Uterus (tissue), 3 donors: ENCODE measurements at regions not wholly inside any gene's neighbourhood (a gene's known extent, or its start where the extent isn't known, plus 50 kb on each side); places are given as distances from the start of the nearest gene placed in this dataset.
"Not testable (repeated sequence)": the region's sequence is repeated elsewhere in the genome, so short reads cannot be mapped to it uniquely, and the experiment has no call there.

ENCODE experiments used
- DNase-seq, 2 donors: peaks; one replicate each; pipeline ENCODE4 v3.0.0-alpha.2; 2019 to 2020
- H3K27ac ChIP-seq, 2 donors: fragments of 200-600 bp; sonication (generic); 1 replicate in 1 of 2; 2 replicates in 1 of 2; pipeline ENCODE4 v1.5.1; 2016 to 2018
- H3K27me3 ChIP-seq, 2 donors: fragments of 200-600 bp; sonication (generic); one replicate each; pipeline ENCODE4 v1.5.1; 2018 to 2019; ENCODE audit warnings: control low read depth in 1 of 2
- H3K36me3 ChIP-seq, 2 donors: fragments of 200-600 bp; sonication (generic); one replicate each; pipeline ENCODE4 v1.5.1; 2019; ENCODE audit warnings: control low read depth in 1 of 2
- H3K4me1 ChIP-seq, 2 donors: fragments of 200-600 bp; sonication (generic); one replicate each; pipeline ENCODE4 v1.5.1; 2018 to 2019; ENCODE audit warnings: control low read depth in 1 of 2
- H3K4me3 ChIP-seq, 2 donors: fragments of 200-600 bp; sonication (generic); 1 replicate in 1 of 2; 2 replicates in 1 of 2; pipeline ENCODE4 v1.5.1; 2018 to 2019; ENCODE audit warnings: mild to moderate bottlenecking in 1 of 2
- H3K9me3 ChIP-seq, 2 donors: fragments of 200-600 bp; sonication (generic); one replicate each; pipeline ENCODE4 v1.5.1; 2019; ENCODE audit warnings: control low read depth in 1 of 2
- POLR2A ChIP-seq, 2 donors: fragments of 450-650 bp; IDR thresholded peaks; one replicate each; pipeline ENCODE4 v1.6.1; 2016; ENCODE audit warnings: antibody characterized with exemption in 2 of 2, mild to moderate bottlenecking in 1 of 2, moderate library complexity in 1 of 2
- intact Hi-C: fragments of 100-400 bp; cut with DNase I; formaldehyde crosslinking; loops from one replicate; pipeline ENCODE4 v1.15.1; 2023; ENCODE audit warnings: low total_unique reads
- TF ChIP-seq, protein P1 (sequence below), 4 experiments: fragments of 200-600 bp in 2 of 4; fragments of 450-650 bp in 2 of 4; sonication (generic) in 2 of 4; IDR thresholded peaks; one replicate each; pipeline ENCODE4 v1.5.1; 2016 to 2019; ENCODE audit warnings: antibody characterized with exemption in 4 of 4, mild to moderate bottlenecking in 2 of 4, moderate library complexity in 1 of 4
- donor health status: DM: yes; HTN: yes; CAD: no.

DNA sequence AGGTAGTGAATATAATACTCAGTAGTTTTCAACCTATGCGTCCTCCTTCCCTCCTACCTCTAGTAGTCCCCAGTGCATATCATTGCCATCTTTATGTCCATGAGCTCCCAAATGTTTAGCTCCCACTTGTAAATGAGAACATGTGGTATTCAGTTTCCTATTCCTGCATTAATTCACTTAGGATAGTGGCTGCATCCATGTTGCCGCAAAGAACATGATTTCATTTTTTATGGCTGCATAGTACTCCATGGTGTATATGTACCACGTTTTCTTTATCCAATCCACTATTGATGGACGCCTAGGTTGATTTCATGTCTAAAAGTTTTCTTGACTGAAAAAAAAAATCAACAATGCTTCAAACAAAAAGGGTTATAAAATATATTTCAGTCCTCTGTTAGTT, 303.4 kb upstream of the SGCG start:
- Histone ChIP-seq H3K27ac (no peak overlapping the region), H3K4me1 (no peaks in the 10 kb centered on the region), H3K36me3 (no peaks in the 10 kb centered on the region), H3K4me3 (no peak overlapping the region), H3K9me3 (no peaks in the 10 kb centered on the region), H3K27me3 (no peaks in the 10 kb centered on the region)
- no peak for DNase-seq
- TF ChIP-seq POLR2A (IDR thresholded peaks at IDR 0.05): no peak
- TF ChIP-seq, protein P1, sequence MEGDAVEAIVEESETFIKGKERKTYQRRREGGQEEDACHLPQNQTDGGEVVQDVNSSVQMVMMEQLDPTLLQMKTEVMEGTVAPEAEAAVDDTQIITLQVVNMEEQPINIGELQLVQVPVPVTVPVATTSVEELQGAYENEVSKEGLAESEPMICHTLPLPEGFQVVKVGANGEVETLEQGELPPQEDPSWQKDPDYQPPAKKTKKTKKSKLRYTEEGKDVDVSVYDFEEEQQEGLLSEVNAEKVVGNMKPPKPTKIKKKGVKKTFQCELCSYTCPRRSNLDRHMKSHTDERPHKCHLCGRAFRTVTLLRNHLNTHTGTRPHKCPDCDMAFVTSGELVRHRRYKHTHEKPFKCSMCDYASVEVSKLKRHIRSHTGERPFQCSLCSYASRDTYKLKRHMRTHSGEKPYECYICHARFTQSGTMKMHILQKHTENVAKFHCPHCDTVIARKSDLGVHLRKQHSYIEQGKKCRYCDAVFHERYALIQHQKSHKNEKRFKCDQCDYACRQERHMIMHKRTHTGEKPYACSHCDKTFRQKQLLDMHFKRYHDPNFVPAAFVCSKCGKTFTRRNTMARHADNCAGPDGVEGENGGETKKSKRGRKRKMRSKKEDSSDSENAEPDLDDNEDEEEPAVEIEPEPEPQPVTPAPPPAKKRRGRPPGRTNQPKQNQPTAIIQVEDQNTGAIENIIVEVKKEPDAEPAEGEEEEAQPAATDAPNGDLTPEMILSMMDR (IDR thresholded peaks at IDR 0.05): no peak
- intact Hi-C loops: no loop called here

DNA sequence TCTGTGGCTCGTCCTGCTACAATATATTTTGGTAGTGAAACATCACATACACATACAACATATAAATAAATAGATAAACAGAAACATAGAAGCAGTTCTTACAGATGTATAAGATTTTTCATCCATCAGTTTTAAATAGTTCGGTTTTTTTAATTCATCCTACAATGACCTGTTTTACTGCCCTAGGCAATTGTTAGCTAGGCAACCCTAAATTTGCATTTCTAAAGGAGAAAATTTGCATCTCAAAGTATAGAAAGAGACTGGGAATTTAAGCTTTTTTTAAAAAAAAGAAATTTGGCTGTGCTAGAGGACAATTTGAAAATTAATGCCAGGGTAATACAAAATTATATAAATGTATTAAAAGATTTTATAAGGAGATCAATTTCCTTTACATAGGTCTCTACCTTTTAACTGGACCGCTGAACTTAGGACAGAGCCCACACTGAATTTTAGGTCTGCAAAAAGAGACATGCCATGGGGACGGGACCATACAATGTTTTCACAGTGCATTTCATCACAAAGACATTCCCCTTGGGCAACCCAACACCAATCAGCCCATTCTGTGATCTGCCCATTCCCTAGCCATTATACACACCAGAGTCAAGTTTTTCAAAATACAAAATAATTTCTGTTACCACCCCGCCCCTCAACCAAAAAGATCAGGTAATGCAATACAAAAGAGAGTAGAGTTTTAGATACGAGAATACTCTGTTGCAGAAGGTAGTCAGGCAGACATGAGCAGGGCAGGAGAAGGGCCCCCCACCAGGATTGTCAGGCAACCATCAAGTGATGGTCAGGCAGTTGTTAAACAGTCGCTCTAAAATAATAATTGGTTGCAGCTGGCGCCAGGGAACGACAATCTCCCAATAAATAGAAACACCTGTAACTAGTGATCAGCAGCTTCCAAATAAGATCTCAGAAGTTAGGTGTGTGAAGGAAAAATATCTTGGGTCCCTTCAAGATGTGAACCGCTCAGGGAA, 299.7 kb upstream of the SGCG start:
- H3K27me3 ChIP-seq: no peaks in the 10 kb centered on the region
- H3K36me3 ChIP-seq: no peaks in the 10 kb centered on the region
- no peak overlapping the region for H3K4me3 ChIP-seq
- intact Hi-C loops: no loop called here
- no peak for TF ChIP-seq POLR2A (IDR thresholded peaks at IDR 0.05)
- TF ChIP-seq, protein P1 (IDR thresholded peaks at IDR 0.05): no peak
- H3K4me1 ChIP-seq: no peaks in the 10 kb centered on the region
- H3K27ac ChIP-seq: no peak overlapping the region
- no peak for DNase-seq
- no peaks in the 10 kb centered on the region for H3K9me3 ChIP-seq

GRCh38 chr13:22881721-22882608, 298.8 kb upstream of the SGCG start:
- H3K27ac ChIP-seq, H3K4me3 ChIP-seq, H3K36me3 ChIP-seq, H3K4me1 ChIP-seq, DNase-seq, intact Hi-C loops, H3K27me3 ChIP-seq, H3K9me3 ChIP-seq: not testable (repeated sequence)

DNA sequence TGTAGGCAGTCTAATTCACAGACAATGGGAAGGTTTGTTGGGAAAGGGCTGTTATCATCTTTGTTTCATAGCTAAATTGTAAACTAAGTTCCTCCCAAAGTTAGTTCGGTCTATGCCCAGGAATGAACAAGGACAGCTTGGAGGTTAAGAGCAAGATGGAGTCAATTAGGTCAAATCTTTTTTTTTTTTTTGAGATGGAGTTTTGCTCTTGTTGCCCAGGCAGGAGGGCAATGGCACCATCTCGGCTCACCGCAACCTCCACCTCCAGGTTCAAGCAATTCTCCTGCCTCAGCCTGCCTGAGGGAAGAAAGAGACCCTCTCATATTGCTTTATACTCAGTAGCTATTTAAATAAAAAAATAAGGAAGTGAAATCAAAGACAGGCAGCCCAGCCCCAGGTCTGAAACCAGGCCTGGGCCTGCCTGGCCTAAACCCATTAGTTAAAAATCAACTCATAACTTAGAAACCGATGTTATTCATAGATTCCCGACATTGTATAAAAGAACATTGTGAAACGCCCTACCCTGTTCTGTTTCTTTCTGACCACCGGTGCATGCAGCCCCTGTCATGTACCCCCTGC, 297.4 kb upstream of the SGCG start:
- TF ChIP-seq POLR2A (IDR thresholded peaks at IDR 0.05): no peak
- TF ChIP-seq, protein P1 (IDR thresholded peaks at IDR 0.05): no peak
- Histone ChIP-seq H3K27ac (no peak overlapping the region), H3K36me3 (no peaks in the 10 kb centered on the region), H3K4me3 (no peak overlapping the region), H3K27me3 (no peaks in the 10 kb centered on the region), H3K4me1 (no peaks in the 10 kb centered on the region), H3K9me3 (no peaks in the 10 kb centered on the region)
- intact Hi-C loops: no loop called here
- DNase-seq: no peak

DNA sequence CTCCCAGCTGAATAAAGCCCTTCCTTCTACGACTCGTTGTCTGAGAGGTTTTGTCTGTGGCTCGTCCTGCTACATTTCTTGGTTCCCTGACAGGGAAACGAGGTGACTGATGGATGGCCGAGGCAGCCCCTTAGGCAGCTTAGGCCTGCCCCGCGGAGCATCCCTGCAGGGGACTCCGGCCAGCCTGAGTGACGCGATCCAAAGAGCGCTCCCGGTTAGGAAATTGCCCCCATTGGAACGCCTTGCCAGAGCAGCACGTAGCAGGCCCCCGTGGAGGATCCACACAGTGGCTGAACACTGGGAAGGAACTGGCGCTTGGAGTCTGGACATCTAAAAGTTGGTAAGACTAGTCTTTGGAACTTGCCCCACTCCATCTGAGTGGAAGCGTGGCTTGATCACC, 296.8 kb upstream of the SGCG start:
- intact Hi-C loops: no loop called here
- Histone ChIP-seq H3K36me3 (no peaks in the 10 kb centered on the region), H3K27me3 (no peaks in the 10 kb centered on the region), H3K9me3 (no peaks in the 10 kb centered on the region), H3K4me1 (no peaks in the 10 kb centered on the region), H3K27ac (no peak overlapping the region), H3K4me3 (no peak overlapping the region)
- DNase-seq: no peak
- no peak for TF ChIP-seq POLR2A (IDR thresholded peaks at IDR 0.05)
- TF ChIP-seq, protein P1 (IDR thresholded peaks at IDR 0.05): no peak

GRCh38 chr13:22886061-22886460, 294.7 kb upstream of the SGCG start:
- intact Hi-C loops, H3K9me3 ChIP-seq, H3K27me3 ChIP-seq, DNase-seq, H3K4me3 ChIP-seq, H3K36me3 ChIP-seq, H3K4me1 ChIP-seq, H3K27ac ChIP-seq: not testable (repeated sequence)

DNA sequence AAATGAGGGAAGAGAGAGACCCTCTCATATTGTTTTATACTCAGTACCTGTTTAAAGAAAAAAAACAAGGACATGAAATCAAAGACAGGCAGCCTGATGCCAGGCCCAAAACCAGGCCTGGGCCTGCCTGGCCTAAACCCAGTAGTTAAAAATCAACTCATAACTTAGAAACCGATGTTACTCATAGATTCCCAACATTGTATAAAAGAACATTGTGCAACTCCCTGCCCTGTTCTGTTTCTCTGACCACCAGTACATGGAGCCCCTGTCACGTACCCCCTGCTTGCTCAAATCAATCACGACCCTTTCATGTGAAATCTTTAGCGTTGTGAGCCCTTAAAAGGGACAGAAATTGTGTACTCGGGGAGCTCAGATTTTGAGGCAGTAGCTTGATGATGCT, 291.4 kb upstream of the SGCG start:
- H3K9me3 ChIP-seq, H3K27me3 ChIP-seq, H3K4me1 ChIP-seq, intact Hi-C loops, H3K27ac ChIP-seq, DNase-seq, H3K36me3 ChIP-seq, H3K4me3 ChIP-seq: not testable (repeated sequence)
